Stimulated activated CD4-positive, alpha-beta T cell treated with anti-CD3 and anti-CD28 coated beads, TNF-alpha, amount 100 ng/mL, for 48 hours (primary cell): ENCODE measurements at regions not wholly inside any gene's neighbourhood (a gene's known extent, or its start where the extent isn't known, plus 50 kb on each side); places are given as distances from the start of the nearest gene placed in this dataset.
"Not testable (repeated sequence)": the region's sequence is repeated elsewhere in the genome, so short reads cannot be mapped to it uniquely, and the experiment has no call there.

ENCODE experiments used
- DNase-seq, 3 donors: peaks; one replicate each; pipeline ENCODE4 v3.0.0-alpha.2; 2020; ENCODE audit warnings: low read depth in 3 of 3

- DNase-seq = no peak
Observed at GRCh38 chr13:80684217-80684991, 343.5 kb upstream of the SPRY2 start.

GRCh38 chr13:80680786-80681366 lies 339.9 kb upstream of the SPRY2 start:
- DNase-seq = no peak

- DNase-seq = no peak
Observed at GRCh38 chr13:80679423-80679822, 338.5 kb upstream of the SPRY2 start.

GRCh38 chr13:80677227-80677626 lies 336.3 kb upstream of the SPRY2 start:
- no peak for DNase-seq

- not testable (repeated sequence) for DNase-seq
Observed at GRCh38 chr13:80675442-80675841, 334.5 kb upstream of the SPRY2 start.

- DNase-seq = no peak
Observed at GRCh38 chr13:80671773-80672172, 330.8 kb upstream of the SPRY2 start.

GRCh38 chr13:80669112-80669511 lies 328.2 kb upstream of the SPRY2 start:
- no peak for DNase-seq

- DNase-seq = no peak
Observed at GRCh38 chr13:80668452-80668851, 327.5 kb upstream of the SPRY2 start.

- no peak for DNase-seq
Observed at GRCh38 chr13:80666782-80667552, 326.0 kb upstream of the SPRY2 start.

GRCh38 chr13:80665792-80666333 lies 324.9 kb upstream of the SPRY2 start:
- no peak for DNase-seq

GRCh38 chr13:80664950-80665349 lies 324.0 kb upstream of the SPRY2 start:
- DNase-seq = no peak

GRCh38 chr13:80663788-80664187 lies 322.9 kb upstream of the SPRY2 start:
- DNase-seq = no peak

GRCh38 chr13:80658705-80659104 lies 317.8 kb upstream of the SPRY2 start:
- DNase-seq = no peak

GRCh38 chr13:80656512-80656904 lies 315.6 kb upstream of the SPRY2 start:
- DNase-seq = no peak

GRCh38 chr13:80655778-80656511 lies 315.0 kb upstream of the SPRY2 start:
- no peak for DNase-seq

- DNase-seq = no peak
Observed at GRCh38 chr13:80654638-80655249, 313.8 kb upstream of the SPRY2 start.

GRCh38 chr13:80649274-80649673 lies 308.3 kb upstream of the SPRY2 start:
- no peak for DNase-seq

- DNase-seq = no peak
Observed at GRCh38 chr13:80642641-80643040, 301.7 kb upstream of the SPRY2 start.

- no peak for DNase-seq
Observed at GRCh38 chr13:80633251-80633650, 292.3 kb upstream of the SPRY2 start.

GRCh38 chr13:80630685-80631121 lies 289.8 kb upstream of the SPRY2 start:
- no peak for DNase-seq

- DNase-seq = no peak
Observed at GRCh38 chr13:80618781-80619180, 277.9 kb upstream of the SPRY2 start.
